ENCODE measurements at regions not wholly inside any gene's neighbourhood (a gene's known extent, or its start where the extent isn't known, plus 50 kb on each side); places are given as distances from the start of the nearest gene placed in this dataset.

DNA sequence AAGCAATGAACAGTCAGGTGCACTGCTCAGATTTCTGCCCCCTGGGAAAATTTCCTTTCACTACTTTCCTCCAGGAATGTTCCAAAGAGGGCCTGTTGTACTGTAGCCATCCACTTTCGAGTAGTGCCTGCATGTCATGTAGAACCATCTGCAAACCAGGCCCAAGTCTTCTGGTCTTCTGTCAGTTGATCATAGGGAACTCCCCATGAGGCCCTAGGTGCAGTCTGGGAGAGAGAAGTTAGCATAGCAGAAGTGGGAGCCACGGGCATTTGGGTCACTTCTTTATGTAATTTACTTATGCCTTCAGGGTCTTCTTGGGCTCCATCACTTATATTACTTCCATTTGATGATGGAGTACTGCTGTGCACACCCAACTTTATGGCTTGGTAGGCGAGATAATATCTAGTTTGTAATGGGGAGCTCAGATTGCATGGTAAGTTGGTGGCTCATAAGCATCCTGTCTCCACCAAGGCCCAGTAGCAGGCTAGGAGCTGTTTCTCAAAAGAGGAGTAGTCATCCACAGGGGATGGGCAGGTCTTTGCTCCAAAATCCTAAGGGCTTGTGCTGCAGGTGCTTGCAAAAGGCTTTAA lies 151.4 kb downstream of the NFKBIZ start:
- DNase-seq (ENCODE audit: low spot score) = no peak
- H3K4me1 ChIP-seq (ENCODE audit: insufficient read depth, low read length, poor library complexity, severe bottlenecking) = no peaks in the 10 kb centered on the region
- BruUV-seq (replicated peaks) = no TSS peak
- no peak for TF ChIP-seq EZH2 (IDR thresholded peaks at IDR 0.05; ENCODE audit: borderline replicate concordance, low read depth, low read length, poor library complexity, severe bottlenecking)
- TF ChIP-seq, protein P1, sequence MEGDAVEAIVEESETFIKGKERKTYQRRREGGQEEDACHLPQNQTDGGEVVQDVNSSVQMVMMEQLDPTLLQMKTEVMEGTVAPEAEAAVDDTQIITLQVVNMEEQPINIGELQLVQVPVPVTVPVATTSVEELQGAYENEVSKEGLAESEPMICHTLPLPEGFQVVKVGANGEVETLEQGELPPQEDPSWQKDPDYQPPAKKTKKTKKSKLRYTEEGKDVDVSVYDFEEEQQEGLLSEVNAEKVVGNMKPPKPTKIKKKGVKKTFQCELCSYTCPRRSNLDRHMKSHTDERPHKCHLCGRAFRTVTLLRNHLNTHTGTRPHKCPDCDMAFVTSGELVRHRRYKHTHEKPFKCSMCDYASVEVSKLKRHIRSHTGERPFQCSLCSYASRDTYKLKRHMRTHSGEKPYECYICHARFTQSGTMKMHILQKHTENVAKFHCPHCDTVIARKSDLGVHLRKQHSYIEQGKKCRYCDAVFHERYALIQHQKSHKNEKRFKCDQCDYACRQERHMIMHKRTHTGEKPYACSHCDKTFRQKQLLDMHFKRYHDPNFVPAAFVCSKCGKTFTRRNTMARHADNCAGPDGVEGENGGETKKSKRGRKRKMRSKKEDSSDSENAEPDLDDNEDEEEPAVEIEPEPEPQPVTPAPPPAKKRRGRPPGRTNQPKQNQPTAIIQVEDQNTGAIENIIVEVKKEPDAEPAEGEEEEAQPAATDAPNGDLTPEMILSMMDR (conservative IDR thresholded peaks at IDR 0.05; ENCODE audit: low read depth, low read length) = no peak
- no peaks in the 10 kb centered on the region for H3K27me3 ChIP-seq (replicated peaks; ENCODE audit: insufficient read depth, low read depth, low read length, poor library complexity)
- POLR2A ChIA-PET (ENCODE audit: low non-redundant PET) = no interaction called here
- CTCF ChIA-PET = no interaction called here
- H3K36me3 ChIP-seq (ENCODE audit: insufficient read depth, low read length, poor library complexity, severe bottlenecking) = no peaks in the 10 kb centered on the region
- no peak overlapping the region for H3K27ac ChIP-seq (ENCODE audit: low read depth, low read length, poor library complexity, severe bottlenecking)
- intact Hi-C loops (cut with micrococcal nuclease; ENCODE audit: unreplicated experiment) = no loop called here
- H3K9me3 ChIP-seq (ENCODE audit: low read depth, low read length, poor library complexity, severe bottlenecking) = no peaks in the 10 kb centered on the region
- H3K4me3 ChIP-seq (ENCODE audit: low read depth, low read length, poor library complexity, severe bottlenecking) = no peak overlapping the region

- no TSS peak for BruUV-seq (replicated peaks)
- no peak for DNase-seq (ENCODE audit: low spot score)
- intact Hi-C loops (cut with micrococcal nuclease; ENCODE audit: unreplicated experiment) = no loop called here
- Histone ChIP-seq H3K27me3 (replicated peaks; ENCODE audit: insufficient read depth, low read depth, low read length, poor library complexity) (no peaks in the 10 kb centered on the region), H3K4me3 (ENCODE audit: low read depth, low read length, poor library complexity, severe bottlenecking) (no peak overlapping the region), H3K27ac (ENCODE audit: low read depth, low read length, poor library complexity, severe bottlenecking) (no peak overlapping the region), H3K9me3 (ENCODE audit: low read depth, low read length, poor library complexity, severe bottlenecking) (no peaks in the 10 kb centered on the region), H3K36me3 (ENCODE audit: insufficient read depth, low read length, poor library complexity, severe bottlenecking) (no peaks in the 10 kb centered on the region), H3K4me1 (ENCODE audit: insufficient read depth, low read length, poor library complexity, severe bottlenecking) (peaks cover 12% of the 10 kb centered on the region)
- no peak for TF ChIP-seq EZH2 (IDR thresholded peaks at IDR 0.05; ENCODE audit: borderline replicate concordance, low read depth, low read length, poor library complexity, severe bottlenecking)
- TF ChIP-seq, protein P1 (conservative IDR thresholded peaks at IDR 0.05; ENCODE audit: low read depth, low read length) = no peak
- ChIA-PET CTCF (no interaction called here), POLR2A (ENCODE audit: low non-redundant PET) (no interaction called here)
Measured at GRCh38 chr3:102002056-102002455, 152.7 kb downstream of the NFKBIZ start.

- no peaks in the 10 kb centered on the region for H3K9me3 ChIP-seq (ENCODE audit: low read depth, low read length, poor library complexity, severe bottlenecking)
- H3K4me1 ChIP-seq (ENCODE audit: insufficient read depth, low read length, poor library complexity, severe bottlenecking) = peaks cover 17% of the 10 kb centered on the region
- H3K27me3 ChIP-seq (replicated peaks; ENCODE audit: insufficient read depth, low read depth, low read length, poor library complexity) = no peaks in the 10 kb centered on the region
- no peak for DNase-seq (ENCODE audit: low spot score)
- intact Hi-C loops (cut with micrococcal nuclease; ENCODE audit: unreplicated experiment) = no loop called here
- POLR2A ChIA-PET (ENCODE audit: low non-redundant PET) = no interaction called here
- CTCF ChIA-PET = no interaction called here
- BruUV-seq (replicated peaks) = no TSS peak
- H3K36me3 ChIP-seq (ENCODE audit: insufficient read depth, low read length, poor library complexity, severe bottlenecking) = no peaks in the 10 kb centered on the region
- TF ChIP-seq, protein P1 (conservative IDR thresholded peaks at IDR 0.05; ENCODE audit: low read depth, low read length) = no peak
- no peak for TF ChIP-seq EZH2 (IDR thresholded peaks at IDR 0.05; ENCODE audit: borderline replicate concordance, low read depth, low read length, poor library complexity, severe bottlenecking)
- H3K4me3 ChIP-seq (ENCODE audit: low read depth, low read length, poor library complexity, severe bottlenecking) = no peak overlapping the region
- no peak overlapping the region for H3K27ac ChIP-seq (ENCODE audit: low read depth, low read length, poor library complexity, severe bottlenecking)
Measured at GRCh38 chr3:102004561-102004960, 155.2 kb downstream of the NFKBIZ start.

Data from A673 (cell line).